NCI-H345 treated with DMSO at 0.1 percent for 48 hours (cell line): ENCODE measurements at regions not wholly inside any gene's neighbourhood (a gene's known extent, or its start where the extent isn't known, plus 50 kb on each side); places are given as distances from the start of the nearest gene placed in this dataset.
"Not testable (repeated sequence)": the region's sequence is repeated elsewhere in the genome, so short reads cannot be mapped to it uniquely, and the experiment has no call there.

Experiments
- DNase-seq: peaks from one replicate; lab custom pipeline; 2025; ENCODE audit not compliant: unreplicated experiment; lab: John Stamatoyannopoulos, UW

DNA sequence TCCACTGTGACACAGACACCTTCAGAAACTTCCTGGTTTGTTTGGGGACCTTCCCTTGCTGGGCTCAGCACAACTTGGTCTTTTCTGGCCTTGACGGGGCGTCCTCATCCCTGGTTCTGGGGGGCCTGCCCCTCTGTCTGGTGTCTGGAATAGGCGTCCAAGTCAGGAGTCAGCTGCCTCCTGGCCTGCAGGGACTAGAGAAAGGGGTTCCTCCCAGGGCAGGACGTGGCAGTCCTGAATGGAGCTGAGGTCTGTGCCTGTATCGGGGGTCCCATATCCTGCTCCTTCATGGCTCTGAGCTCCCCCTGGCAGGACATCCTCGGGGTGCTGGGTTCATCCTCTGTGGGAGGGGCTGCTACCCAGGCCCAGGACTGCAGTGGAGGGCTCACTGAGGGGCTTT is 384.0 kb downstream of the TMEM121 start:
- DNase-seq: no peak

DNA sequence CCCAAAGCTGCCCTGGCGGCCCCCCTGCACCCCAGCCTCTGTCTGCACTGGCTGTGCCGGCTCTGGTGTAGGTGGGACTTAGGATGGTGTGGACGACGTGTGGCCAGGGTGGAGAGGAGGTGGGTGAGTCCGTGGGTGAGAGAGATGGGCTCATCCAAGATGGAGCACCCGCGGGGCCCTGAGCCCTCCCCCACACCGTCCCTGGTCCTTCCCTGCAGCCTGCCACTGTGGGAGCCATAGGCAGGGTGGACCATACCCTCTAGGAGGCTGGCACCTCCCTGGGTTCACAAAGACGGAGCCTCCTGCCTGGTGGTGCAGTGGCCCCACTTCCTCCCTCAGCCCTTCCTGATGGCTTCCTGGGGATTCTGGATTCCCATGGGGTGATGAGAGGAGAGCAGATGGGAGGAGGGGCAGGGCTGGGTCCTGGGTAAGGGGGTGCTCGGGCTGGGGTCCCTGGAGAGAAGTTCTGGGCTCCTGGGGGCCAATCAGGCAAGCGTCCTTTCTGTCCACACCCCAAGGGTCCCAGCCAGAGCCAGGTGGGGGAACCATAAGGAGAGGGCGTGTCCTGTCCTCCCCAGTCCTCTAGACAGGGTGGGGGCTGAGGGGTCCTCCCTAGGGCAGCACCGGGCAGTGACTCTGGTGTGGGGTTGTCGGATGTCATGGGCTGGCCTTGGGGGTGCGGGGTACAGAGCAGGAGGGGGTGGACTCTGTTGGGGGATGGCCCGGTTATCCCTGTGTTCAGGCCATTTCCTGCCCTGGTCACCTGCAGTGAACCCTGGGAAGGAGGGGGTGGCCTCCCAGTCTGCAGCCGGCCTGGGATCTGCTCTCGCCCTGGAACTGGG is 384.8 kb downstream of the TMEM121 start:
- no peak for DNase-seq

DNA sequence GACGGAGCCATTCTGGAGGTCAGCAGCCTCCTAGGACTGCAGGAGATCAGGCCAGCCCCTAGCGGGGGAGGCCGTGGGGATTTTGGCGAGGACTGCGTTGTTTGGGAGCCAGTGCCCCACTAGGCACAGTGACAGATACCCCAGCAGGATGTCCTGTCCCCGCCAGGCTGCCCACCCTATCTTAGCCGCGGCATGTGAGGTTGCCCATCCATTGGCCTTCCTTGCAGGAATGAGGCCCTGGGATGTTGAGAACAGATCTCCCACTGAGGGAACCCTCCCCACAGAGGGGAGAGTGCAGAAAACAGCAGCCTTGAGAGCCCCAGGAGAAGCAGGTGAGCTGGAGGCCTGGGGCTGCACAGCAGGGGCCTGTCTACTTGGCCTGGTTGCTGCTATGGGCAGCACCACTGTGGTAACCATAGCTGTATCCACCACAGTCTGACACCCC is 385.5 kb downstream of the TMEM121 start:
- not testable (repeated sequence) for DNase-seq

DNA sequence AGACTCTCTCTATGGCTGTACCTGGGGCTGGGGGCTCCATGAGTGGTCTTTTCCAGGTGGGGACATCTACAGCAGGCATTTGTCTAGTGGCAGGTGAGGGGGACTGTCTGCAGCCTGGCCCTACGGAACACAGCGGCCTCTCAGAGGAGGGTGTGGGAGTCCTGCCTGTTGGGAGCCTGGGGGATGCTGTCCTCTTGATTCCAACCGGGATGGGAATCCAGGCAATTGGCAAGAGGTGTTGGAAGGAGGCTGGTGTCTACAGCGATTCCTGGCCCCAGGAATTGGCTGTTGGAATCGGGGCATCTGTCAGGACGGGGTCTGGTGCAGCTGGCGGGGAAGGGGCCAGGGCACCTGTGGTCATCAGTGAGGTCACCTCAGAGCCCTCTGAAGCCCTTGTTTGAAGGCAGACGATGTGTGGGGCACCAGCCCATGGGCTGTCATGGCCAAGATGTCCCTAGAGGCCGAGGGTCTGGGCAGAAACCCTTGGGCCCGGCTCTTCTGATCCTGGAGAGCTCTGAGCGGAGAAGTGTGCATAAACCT is 386.3 kb downstream of the TMEM121 start:
- no peak for DNase-seq

DNA sequence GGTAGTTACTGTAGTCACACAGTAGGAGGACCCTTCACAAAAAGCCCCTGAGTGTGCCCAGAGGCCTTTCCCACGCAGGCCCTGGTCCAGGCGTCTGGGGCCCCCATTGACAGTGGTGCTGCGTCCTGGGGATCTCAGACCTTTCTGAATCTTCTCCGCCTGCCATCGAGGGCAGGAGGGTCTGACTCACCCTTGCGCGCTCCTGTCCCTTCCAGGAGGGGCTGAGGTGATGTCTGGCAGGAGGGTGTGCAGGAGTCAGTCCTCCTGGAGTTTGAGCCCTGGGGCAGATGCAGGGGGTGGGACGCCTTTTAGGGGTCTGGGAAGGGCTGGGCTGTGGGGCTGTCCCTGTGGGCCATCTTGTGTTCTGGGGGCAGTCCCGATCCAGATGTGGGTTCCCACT is 386.8 kb downstream of the TMEM121 start:
- no peak for DNase-seq

DNA sequence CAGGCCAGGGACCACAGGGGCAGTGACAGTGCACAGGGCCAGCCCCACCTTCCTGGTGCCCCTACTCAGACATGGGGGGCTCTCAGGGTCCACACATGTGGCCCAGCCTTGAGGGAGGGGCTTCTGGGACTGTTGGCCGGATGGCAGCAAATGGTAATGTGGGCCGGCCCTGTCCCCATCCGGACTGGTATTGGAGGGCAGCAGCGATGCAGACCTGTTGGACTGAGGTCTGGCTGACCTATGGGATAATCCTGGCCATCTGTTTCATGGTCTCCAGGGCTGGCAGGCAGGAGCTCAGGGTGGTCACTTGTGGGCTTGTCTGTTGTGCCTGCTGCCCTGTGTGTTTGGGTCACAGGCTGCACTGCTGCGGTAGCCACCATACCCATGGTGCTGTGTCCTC is 387.5 kb downstream of the TMEM121 start:
- no peak for DNase-seq

DNA sequence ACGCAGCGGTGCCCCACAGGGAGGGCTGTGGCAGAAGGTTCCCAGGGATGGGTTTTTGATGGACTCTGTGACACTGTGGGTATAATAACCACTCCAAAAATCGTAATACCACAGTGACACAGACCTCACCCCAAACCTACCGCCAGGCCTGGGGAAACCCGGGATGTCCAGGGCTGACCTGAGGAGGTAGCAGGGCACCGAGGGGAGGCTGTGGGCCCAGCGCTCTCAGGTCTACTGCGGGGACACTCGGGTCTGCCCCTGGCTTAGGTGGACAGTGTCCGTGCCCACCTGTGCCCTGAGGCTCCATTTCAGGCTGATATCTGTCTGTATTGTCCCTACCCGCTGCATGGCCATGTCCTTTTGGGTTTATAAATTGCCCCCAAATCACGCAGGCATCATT is 387.9 kb downstream of the TMEM121 start:
- DNase-seq: not testable (repeated sequence)

DNA sequence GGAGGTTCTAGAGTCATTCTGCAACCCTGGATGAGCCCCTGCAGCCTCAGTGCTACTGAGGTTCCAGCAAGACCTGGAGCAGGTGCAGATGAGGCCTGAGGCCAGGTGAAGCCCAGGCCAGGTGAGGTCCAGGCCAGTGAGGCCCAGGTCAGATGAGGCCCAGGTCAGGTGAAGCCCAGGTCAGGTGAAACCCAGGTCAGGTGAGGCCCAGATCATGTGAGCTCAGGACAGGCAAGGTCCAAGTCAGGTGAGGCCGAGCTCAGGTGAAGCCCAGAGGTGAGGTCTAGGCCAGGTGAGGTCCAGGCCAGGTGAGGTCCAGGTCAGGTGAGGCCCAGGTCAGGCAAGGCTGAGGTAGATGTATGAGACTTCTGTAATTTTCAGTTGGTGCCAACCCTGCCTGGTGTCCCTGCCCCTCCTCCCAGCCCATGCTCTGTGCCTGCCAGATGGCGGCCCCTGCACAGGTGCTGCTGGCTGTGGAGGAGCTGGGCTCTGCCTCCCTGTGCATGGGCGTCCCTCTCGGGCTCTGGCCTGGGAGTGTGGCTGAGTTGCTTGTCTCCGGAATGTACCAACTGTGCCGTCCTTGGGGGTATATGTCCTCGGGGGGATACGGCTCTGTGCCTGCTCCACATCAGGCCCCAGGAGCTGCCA is 388.5 kb downstream of the TMEM121 start:
- no peak for DNase-seq

DNA sequence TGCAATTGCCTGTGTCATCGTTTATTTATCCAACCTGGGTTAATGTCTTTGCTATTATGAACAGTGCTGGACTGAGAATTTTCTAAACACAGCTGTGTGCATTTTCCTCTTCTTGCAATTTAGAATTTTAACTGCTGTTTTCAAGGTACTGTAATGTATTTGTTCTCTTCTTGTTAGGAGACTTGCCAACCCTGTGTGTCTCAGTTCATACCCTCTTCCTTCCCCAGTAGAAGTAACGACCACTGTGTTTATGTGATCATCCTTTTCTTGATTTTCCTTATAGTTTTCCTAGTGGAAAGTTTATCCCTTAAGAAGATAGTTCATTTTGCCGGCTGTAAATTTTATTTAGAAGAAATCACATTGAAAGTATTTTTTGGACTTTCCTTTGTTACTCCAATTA is 389.2 kb downstream of the TMEM121 start:
- not testable (repeated sequence) for DNase-seq

DNA sequence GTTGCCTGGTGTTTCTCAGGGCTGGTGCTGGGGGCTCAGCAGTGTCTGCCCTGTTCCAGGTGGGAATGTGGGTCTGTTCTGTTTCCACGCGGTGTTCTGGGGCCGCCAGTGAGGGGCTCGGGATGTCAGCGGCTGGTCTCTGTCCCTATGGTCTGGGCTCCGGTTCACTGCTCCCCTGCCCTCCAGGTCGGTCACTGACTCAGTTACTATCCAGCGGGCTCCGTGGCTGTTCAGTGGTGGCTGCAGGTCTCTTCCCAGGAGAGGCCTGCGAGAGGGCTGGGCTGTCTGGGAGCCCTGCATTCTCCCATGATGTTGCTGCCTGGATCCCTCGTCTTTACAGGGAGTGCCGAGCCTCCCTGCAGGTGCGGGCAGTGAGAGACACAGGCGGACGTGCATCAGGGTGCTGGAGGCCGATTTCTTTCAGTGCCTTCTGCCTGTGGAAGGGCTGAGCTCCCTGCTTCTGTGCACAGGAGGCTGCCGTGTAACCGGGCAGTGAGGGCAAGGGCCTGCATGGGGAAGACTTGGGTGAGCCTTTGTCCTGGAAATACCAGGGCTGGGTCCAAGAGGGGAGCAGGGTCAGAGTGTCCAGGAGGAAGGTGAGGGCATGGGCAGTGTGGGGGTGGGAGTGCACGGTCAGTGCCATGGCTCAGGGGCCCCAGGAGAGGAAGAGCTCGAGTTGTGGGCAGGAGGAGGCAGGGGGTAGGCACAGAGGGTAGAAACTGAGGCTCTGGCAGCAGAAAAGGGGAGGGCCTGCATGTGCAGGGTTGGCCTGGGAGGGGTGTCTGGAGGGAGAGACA is 391.0 kb downstream of the TMEM121 start:
- DNase-seq: not testable (repeated sequence)

DNA sequence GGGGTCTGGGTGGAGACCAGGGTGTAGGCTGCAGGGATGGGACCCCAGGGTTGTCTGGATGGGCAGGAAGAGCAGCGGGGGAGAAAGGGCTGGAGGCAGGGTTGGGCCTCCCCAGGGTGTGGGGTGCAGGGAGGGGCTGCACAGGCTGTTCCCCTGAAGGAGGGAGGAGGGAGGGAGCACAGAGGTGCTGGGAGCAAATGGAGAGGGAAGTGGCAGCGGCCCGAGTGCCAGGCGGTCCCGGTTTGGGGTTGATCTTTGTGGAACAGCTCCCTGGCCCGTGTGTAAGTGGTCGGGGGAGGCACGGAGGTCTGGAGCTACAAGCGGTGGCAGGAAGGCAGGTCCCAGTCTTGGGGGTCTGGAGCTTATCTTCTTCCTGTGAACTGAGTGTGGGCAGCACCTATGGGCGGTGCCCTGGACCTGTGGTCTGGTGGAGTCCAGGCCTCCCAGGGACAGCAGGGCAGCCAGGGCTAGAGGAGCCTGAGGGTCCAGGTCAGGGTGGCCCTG is 391.6 kb downstream of the TMEM121 start:
- no peak for DNase-seq

DNA sequence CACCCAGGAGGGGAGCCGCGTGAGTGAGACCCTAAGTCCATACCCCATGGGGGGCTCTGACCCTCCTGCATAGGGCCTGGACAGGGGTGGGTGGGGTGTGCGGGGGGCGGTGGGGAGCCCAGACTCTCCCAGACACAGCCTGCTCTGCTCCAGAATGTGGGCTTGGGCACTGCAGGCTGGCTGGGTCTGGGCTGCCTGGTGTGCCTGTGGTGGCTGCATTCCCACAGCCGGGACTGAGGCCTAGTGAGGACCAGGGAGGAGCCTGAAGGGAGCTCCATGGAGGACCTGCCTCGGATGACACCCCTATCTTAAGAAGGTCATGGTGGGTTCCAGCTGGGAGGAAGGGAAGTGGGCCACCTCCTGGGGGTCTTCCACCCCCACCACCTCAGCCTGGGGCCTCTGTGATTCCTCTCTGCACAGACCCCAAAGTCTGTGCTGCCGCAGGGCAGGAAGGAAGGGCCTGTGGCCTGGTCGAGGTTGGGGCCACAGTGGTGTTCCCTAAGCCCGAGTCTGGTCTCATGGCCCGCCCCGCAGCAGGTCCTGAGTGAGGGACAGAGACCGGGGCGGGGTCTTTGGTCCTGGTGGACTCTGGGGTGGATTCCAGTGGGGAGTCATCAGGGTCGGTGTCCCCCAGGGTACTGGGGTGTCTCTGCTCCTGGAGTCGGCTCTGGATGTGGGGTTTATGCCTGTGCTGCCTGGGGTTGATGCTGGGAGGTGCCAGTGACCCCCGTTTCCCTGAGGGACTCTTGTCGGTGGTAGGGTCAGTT is 392.3 kb downstream of the TMEM121 start:
- DNase-seq: no peak

DNA sequence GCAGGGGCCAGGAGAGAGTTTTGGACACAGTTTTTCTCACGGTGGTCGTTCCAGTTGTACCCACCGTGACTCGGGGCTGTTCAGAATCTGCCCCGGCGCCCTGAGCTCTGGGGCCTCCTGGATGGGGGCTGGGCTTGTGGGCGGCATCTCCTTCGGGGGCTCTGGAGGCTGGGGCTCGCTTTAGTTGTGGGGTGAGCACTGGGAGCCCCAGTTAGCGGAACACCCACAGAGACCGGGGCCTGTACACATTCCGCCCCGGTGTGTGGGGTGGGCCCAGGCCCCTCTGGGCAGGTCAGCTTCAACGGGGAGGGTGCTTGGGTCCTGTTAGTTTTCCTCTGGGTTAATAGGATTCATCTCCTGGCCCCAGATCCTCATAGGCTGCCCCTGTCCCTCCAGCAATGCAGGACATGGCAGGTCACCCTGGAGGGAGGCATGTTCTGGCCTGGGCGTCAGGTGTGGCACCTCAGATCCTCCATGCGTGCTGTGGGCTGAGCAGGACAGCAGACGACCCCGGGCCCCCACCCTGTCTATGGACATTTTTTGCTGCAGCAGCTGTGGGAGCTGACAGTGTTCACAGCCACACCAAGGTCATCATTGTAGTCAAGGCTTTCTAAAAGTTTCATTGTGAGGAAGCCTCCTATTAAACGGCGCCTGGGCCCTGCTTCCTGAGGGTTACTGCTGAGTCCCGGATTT is 393.2 kb downstream of the TMEM121 start:
- no peak for DNase-seq

DNA sequence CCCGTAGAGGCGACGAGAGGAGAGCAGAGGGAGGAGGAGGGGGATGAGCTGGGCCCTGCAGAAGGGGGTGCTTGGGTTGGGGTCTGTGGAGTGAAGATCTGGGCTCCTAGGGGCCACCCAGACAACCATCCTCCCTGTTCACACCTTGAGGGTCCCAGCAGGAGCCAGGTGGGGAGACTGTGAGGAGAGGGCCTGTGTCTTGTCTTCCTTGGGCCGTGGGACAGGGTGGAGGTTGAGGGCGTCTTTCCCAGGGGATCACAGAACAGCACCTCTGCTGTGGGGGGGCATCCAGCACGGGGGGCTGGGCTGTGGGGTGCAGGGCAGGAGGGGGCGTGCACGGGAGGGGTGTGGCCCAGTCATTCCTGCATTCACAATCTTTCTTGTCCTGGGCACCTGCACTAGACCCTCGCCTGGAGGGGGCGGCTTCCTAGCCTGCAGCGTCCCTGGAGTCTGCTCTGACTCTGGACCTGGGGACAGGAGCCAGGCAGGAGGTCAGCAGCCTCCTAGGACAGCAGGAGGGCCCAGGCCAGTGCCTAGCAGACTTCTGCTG is 393.8 kb downstream of the TMEM121 start:
- not testable (repeated sequence) for DNase-seq

DNA sequence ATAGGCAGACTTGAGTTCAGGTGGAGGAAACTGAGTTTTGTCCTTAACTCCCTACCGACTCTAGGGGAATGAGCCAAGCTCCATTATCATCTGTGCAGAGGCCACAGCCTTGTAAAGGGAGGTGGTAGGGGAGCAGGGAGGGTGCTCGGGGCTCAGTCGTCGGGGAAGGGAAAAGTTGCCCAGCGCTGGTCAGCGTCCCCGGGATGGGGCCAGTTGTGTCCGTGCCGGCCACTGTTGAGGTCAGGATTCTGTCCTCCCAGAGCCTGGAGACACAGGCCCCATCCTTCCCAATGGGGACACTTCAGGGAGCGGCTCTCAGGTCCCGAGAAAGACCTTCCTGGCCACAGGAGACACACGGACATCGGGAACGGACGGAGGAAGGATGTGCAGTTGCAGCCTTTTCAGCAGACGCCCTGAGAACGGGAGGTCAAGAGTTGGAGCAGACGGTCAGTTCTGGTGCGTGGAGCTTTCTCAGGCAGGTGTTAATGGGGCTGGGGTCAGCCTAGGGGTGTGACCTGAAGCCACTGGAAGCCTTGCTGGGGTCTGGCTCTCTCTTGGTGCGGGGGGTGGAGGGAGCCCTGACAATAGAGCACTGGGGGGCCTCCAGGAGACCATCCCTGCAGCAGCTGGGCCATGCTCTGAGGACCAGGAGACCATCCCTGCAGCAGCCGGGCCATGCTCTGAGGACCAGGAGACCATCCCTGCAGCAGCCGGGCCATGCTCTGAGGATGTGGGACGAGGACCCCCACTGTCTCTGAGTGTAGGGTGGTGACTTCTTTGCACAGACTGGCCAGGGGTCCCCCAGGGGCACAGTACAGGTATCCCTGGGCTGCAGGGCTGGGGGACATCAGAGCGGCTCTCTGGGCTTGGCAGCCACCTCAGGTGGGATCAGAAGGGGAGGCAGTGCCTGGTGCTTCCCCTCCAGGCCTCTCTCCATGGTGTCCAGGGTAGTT is 394.7 kb downstream of the TMEM121 start:
- DNase-seq: not testable (repeated sequence)

DNA sequence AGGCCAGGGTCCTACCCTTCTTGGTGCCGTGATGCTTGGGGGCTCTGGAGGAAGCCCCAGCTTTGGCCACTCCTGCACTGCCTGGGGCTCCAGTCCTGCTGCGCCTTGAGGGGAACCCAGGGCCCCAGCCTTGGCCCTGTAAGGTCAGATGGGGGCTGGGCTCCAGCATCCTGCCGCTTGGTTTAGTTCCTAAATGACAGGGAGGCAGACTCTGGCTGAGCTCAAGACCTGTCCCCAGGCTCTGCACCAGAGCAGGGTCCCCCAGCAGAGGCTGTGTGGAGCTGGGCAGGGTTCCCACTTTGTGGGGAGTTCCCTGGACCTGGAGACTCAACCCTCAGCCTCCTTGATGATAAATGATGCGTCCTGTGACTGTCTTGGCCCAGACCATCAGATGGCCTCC is 395.4 kb downstream of the TMEM121 start:
- not testable (repeated sequence) for DNase-seq

DNA sequence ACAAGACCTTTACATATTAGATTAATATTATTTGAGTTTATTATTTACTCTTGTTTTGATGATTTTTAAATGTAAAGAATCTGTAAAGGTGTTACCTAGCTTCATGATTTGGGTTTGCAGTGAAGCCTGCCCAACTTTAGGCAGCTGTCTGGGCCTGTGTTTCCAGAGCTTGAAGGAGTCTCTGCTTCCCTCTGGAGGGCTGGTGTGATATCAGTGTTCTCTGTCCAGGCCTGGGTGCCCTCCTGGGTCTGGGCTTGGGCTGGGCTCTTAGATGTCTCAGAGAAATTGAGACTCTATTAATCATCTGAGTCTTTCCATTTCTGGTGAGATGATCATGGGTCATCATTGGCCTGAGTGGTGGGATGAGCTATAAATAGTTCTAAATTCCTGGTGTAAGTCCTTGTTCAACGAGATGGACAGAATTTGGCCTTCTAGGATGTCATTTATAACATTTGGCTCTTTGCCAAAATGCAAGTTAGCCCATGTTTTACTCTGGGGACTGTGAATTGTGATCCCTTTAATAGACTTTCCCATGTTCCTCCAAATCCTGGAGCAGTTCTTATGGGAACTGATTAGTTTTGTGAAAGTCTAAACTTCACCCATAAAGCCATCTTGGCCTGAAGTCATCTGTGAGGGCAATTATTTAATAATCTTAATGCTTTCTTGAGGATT is 397.3 kb downstream of the TMEM121 start:
- DNase-seq: not testable (repeated sequence)
